K562 (cell line): ENCODE measurements at regions not wholly inside any gene's neighbourhood (a gene's known extent, or its start where the extent isn't known, plus 50 kb on each side); places are given as distances from the start of the nearest gene placed in this dataset.

Experiments used
- ATAC-seq: fragments of 200-7000 bp; cut with Tn5 transposase; 3 replicates; pipeline ENCODE4 v1.9.1; 2020; ENCODE audit warnings: moderate library complexity
- BruUV-seq: library from RNA; stranded (reverse); fragments of 400-500 nt; replicated peaks from 2 replicates; lab custom pipeline; 2021; lab: Mats Ljungman, UMichigan
- CTCF ChIA-PET: fragments of 300-600 bp; formaldehyde crosslinking; extraction: SDS; loops from one replicate; lab custom pipeline; 2021; ENCODE audit warnings: low intra/inter-chr PET ratio; lab: Yijun Ruan, JAX
- POLR2A ChIA-PET: fragments of 300-600, 350-650 bp; sonication (Branson Sonifier 250); formaldehyde crosslinking; extraction: SDS; loops from one replicate; lab custom pipeline; 2021; ENCODE audit warnings: antibody characterized with exemption, inconsistent platforms; lab: Yijun Ruan, JAX
- DNase-seq, 4 experiments: peaks; one replicate each; pipeline versions ENCODE4 v3.0.0 to v3.0.0-alpha.2; 2011 to 2018; ENCODE audit warnings: low spot score in 3 of 4, mixed read lengths in 3 of 4; ENCODE audit errors: extremely low read depth in 1 of 4
- FAIRE-seq: peaks from 2 replicates; lab custom pipeline; 2011; peaks lifted over from hg19 to GRCh38; lab: Jason Lieb, UNC
- H2AFZ ChIP-seq: 2 replicates; pipeline ENCODE4 v1.6.0; 2011; ENCODE audit warnings: low read depth, low read length, control low read depth, inconsistent platforms
- H3K27ac ChIP-seq: fragments of 200-600 bp; 3 replicates; pipeline ENCODE4 v1.8.0; 2011; ENCODE audit warnings: low read depth, mild to moderate bottlenecking, control low read depth, inconsistent platforms, low read length, moderate library complexity, mixed read lengths; ENCODE audit errors: extremely low read depth
- H3K27me3 ChIP-seq, 2 experiments: fragments of 300-600 bp in 1 of 2; 2 replicates in 1 of 2; 3 replicates in 1 of 2; pipeline versions ENCODE4 v1.6.0 to v1.8.0; 2011; ENCODE audit warnings: inconsistent platforms in 2 of 2, low read length in 2 of 2, mild to moderate bottlenecking in 1 of 2, mixed read lengths in 1 of 2, moderate library complexity in 1 of 2; ENCODE audit not compliant: control insufficient read depth in 2 of 2, insufficient read depth in 2 of 2
- H3K36me3 ChIP-seq: fragments of 300-600 bp; 3 replicates; pipeline ENCODE4 v1.8.0; 2011; ENCODE audit warnings: mild to moderate bottlenecking, low read length, inconsistent platforms; ENCODE audit not compliant: control insufficient read depth, insufficient read depth
- H3K4me1 ChIP-seq, 2 experiments: fragments of 200-600 bp in 1 of 2; replicated peaks in 1 of 2; 2 replicates in 1 of 2; 3 replicates in 1 of 2; pipeline versions ENCODE4 v1.5.1 to v1.8.0; 2011; ENCODE audit warnings: inconsistent platforms in 2 of 2, low read length in 2 of 2, mild to moderate bottlenecking in 1 of 2, mixed read lengths in 1 of 2, moderate library complexity in 1 of 2; ENCODE audit not compliant: control insufficient read depth in 2 of 2, insufficient read depth in 2 of 2
- H3K4me2 ChIP-seq: 2 replicates; pipeline ENCODE4 v1.6.1; 2011; ENCODE audit warnings: low read length, control low read depth, inconsistent platforms, mixed read lengths; ENCODE audit not compliant: insufficient read depth
- H3K4me3 ChIP-seq: fragments of 200-600 bp; sonication (generic), shearing (Covaris generic); 2 replicates; pipeline ENCODE4 v1.5.1; 2016; ENCODE audit warnings: control low read depth, inconsistent platforms
- H3K79me2 ChIP-seq: fragments of 200-600 bp; 3 replicates; pipeline ENCODE4 v1.8.0; 2011; ENCODE audit warnings: low read length, inconsistent platforms; ENCODE audit not compliant: control insufficient read depth, insufficient read depth
- H3K9ac ChIP-seq, 2 experiments: 2 replicates each; pipeline versions ENCODE4 v1.6.0 to v1.6.1; 2011; ENCODE audit warnings: low read depth in 2 of 2, low read length in 2 of 2, control low read depth in 1 of 2, inconsistent platforms in 1 of 2, mild to moderate bottlenecking in 1 of 2, mixed read lengths in 1 of 2; ENCODE audit not compliant: insufficient read depth in 1 of 2
- H3K9me1 ChIP-seq: one replicate; pipeline ENCODE4 v1.6.0; 2011; ENCODE audit warnings: inconsistent platforms, mild to moderate bottlenecking, low read length, moderate library complexity; ENCODE audit not compliant: control insufficient read depth, insufficient read depth
- H3K9me3 ChIP-seq: replicated peaks from 2 replicates; pipeline ENCODE4 v1.5.1; 2011; ENCODE audit warnings: low read depth, low read length, inconsistent platforms; ENCODE audit not compliant: control insufficient read depth, insufficient read depth
- H4K20me1 ChIP-seq: replicated peaks from 2 replicates; pipeline ENCODE4 v1.6.1; 2011; ENCODE audit warnings: low read length, inconsistent platforms, mixed read lengths; ENCODE audit not compliant: control insufficient read depth, insufficient read depth
- DACH1 ChIP-seq: fragments of 450-650 bp; IDR thresholded peaks from 2 replicates; pipeline ENCODE4 v1.6.1; 2018; ENCODE audit not compliant: partially characterized antibody
- DLX4 ChIP-seq: fragments of 250-450 bp; sonication (Bioruptor Pico); IDR thresholded peaks from 2 replicates; pipeline ENCODE4 v1.6.1; 2021; ENCODE audit warnings: mild to moderate bottlenecking
- HDAC8 ChIP-seq: fragments of 450-650 bp; IDR thresholded peaks from 2 replicates; pipeline ENCODE4 v1.6.1; 2016; ENCODE audit warnings: mild to moderate bottlenecking, missing genetic modification characterization, moderate library complexity, missing compliant biosample characterization
- MTF1 ChIP-seq: fragments of 250-450 bp; sonication (Bioruptor Pico); IDR thresholded peaks from 2 replicates; pipeline ENCODE4 v1.9.0; 2021; ENCODE audit warnings: moderate library complexity, mild to moderate bottlenecking, inconsistent platforms, borderline replicate concordance
- NR2C2 ChIP-seq, 2 experiments: fragments of 200-800 bp in 1 of 2; sonication (Bioruptor generic) in 1 of 2; sonication (generic) in 1 of 2; formaldehyde crosslinking in 1 of 2; IDR thresholded peaks; 2 replicates each; pipeline versions ENCODE4 v1.6.1 to v1.8.0; 2016 to 2022; ENCODE audit warnings: mild to moderate bottlenecking in 1 of 2, missing compliant biosample characterization in 1 of 2, missing genetic modification characterization in 1 of 2, missing genetic modification reagents in 1 of 2
- PREB ChIP-seq: sonication (generic); formaldehyde crosslinking; IDR thresholded peaks from 2 replicates; pipeline ENCODE4 v1.8.1; 2023; ENCODE audit warnings: mild to moderate bottlenecking, missing genetic modification reagents
- ZFP30 ChIP-seq: fragments of 250-450 bp; sonication (Bioruptor Pico); IDR thresholded peaks from 2 replicates; pipeline ENCODE4 v1.8.0; 2022; ENCODE audit warnings: moderate library complexity, mild to moderate bottlenecking, inconsistent platforms, borderline replicate concordance
- ZNF143 ChIP-seq: sonication (generic); formaldehyde crosslinking; IDR thresholded peaks from 2 replicates; pipeline ENCODE4 v1.9.0; 2022; ENCODE audit warnings: mild to moderate bottlenecking, missing genetic modification reagents
- ZNF146 ChIP-seq: IDR thresholded peaks from one replicate; pipeline ENCODE4 v1.6.1; 2018; ENCODE audit warnings: missing compliant biosample characterization; ENCODE audit not compliant: unreplicated experiment
- ZNF444 ChIP-seq: fragments of 250-450 bp; sonication (Bioruptor Pico); IDR thresholded peaks from 2 replicates; pipeline ENCODE4 v1.4.0; 2020; ENCODE audit warnings: mild to moderate bottlenecking, moderate library complexity
- WGBS: fragments of 100-300 bp; shearing (Covaris generic); methylation state at CpG from one replicate; pipeline ENCODE4 v1.1.6; 2016; ENCODE audit warnings: low coverage, mixed read lengths; ENCODE audit not compliant: insufficient coverage; ENCODE audit errors: missing lambda C conversion rate; 5-methylcytosine and 5-hydroxymethylcytosine counted together
- in situ Hi-C: fragments of 300-500 bp; cut with MboI; formaldehyde crosslinking; loops from 4 replicates; pipeline ENCODE4 v1.15.0; 2018; ENCODE audit warnings: inconsistent platforms, mixed read lengths
- intact Hi-C: fragments of 100-400 bp; cut with micrococcal nuclease; formaldehyde crosslinking; loops from 2 replicates; pipeline ENCODE4 v1.14.2; 2022

GRCh38 chr13:34466301-34466700 is 475.8 kb upstream of the NBEA start:
- no TSS peak for BruUV-seq
- CTCF ChIA-PET = no interaction called here
- ATAC-seq = no peak
- Histone ChIP-seq H3K4me1 (no peaks in the 10 kb centered on the region), H3K79me2 (no peaks in the 10 kb centered on the region), H4K20me1 (no peaks in the 10 kb centered on the region), H3K9me3 (no peaks in the 10 kb centered on the region), H3K9me1 (no peaks in the 10 kb centered on the region), H3K4me2 (no peak overlapping the region), H3K9ac (no peak overlapping the region), H3K27me3 (no peaks in the 10 kb centered on the region), H3K4me3 (no peak overlapping the region), H3K36me3 (no peaks in the 10 kb centered on the region), H3K27ac (no peak overlapping the region), H2AFZ (no peak overlapping the region)
- in situ Hi-C loops (no loop called here), intact Hi-C loops (no loop called here)
- TF ChIP-seq HDAC8 (tag) = no peak
- no peak for TF ChIP-seq NR2C2 (CRISPR knock-in tag; IDR thresholded peaks at IDR 0.05)
- no peak for TF ChIP-seq NR2C2 (tag; IDR thresholded peaks at IDR 0.05)
- no peak for TF ChIP-seq DLX4 (CRISPR knock-in tag)
- TF ChIP-seq ZNF143 (CRISPR knock-in tag) = no peak
- TF ChIP-seq ZNF146 (CRISPR knock-in tag) = no peak
- no peak for TF ChIP-seq ZFP30 (CRISPR knock-in tag)
- no peak for TF ChIP-seq MTF1 (CRISPR knock-in tag)
- no peak for TF ChIP-seq ZNF444 (CRISPR knock-in tag)
- TF ChIP-seq DACH1 = no peak
- TF ChIP-seq PREB (CRISPR knock-in tag) = no peak
- POLR2A ChIA-PET = no interaction called here
- 0% methylated on average over 3 of the region's 3 CpGs for WGBS
- no peak for FAIRE-seq
- DNase-seq = no peak
